ENCODE measurements at regions not wholly inside any gene's neighbourhood (a gene's known extent, or its start where the extent isn't known, plus 50 kb on each side); places are given as distances from the start of the nearest gene placed in this dataset.

DNA sequence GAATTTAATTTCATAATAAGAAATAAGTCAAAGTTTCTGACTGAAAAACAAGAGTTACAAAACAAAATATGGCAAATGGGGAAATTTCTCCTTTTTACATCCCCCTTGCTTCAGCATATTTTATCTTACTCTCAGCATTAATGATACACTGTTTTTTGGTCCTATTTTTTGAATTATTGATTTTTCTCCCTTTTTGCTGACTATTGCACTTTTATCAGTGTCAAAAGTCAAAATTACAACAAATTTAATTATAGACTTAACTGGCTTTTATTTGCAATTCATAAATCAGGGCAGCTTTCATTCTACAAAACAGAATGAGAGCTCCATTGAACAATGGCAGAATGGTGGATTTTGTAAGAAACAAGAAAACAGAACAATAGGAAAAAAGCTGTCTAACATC is 901.9 kb downstream of the FAT4 start:
- TF ChIP-seq, protein P1, sequence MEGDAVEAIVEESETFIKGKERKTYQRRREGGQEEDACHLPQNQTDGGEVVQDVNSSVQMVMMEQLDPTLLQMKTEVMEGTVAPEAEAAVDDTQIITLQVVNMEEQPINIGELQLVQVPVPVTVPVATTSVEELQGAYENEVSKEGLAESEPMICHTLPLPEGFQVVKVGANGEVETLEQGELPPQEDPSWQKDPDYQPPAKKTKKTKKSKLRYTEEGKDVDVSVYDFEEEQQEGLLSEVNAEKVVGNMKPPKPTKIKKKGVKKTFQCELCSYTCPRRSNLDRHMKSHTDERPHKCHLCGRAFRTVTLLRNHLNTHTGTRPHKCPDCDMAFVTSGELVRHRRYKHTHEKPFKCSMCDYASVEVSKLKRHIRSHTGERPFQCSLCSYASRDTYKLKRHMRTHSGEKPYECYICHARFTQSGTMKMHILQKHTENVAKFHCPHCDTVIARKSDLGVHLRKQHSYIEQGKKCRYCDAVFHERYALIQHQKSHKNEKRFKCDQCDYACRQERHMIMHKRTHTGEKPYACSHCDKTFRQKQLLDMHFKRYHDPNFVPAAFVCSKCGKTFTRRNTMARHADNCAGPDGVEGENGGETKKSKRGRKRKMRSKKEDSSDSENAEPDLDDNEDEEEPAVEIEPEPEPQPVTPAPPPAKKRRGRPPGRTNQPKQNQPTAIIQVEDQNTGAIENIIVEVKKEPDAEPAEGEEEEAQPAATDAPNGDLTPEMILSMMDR (IDR thresholded peaks at IDR 0.05 in 4 of 5, conservative IDR thresholded peaks at IDR 0.05 in 1 of 5) = no peak
- TF ChIP-seq POLR2A (IDR thresholded peaks at IDR 0.05) = no peak
